ENCODE measurements at regions not wholly inside any gene's neighbourhood (a gene's known extent, or its start where the extent isn't known, plus 50 kb on each side); places are given as distances from the start of the nearest gene placed in this dataset.

- WGBS (ENCODE audit: insufficient coverage, insufficient replicate concordance, low lambda C conversion rate, missing lambda C conversion rate) = 28% methylated on average over 5 of the region's 5 CpGs
- no peak overlapping the region for H3K4me2 ChIP-seq (ENCODE audit: control insufficient read depth, insufficient read depth)
- no peaks in the 10 kb centered on the region for H4K20me1 ChIP-seq (ENCODE audit: control insufficient read depth, insufficient read depth)
- DNase-seq (ENCODE audit: low read depth, low spot score) = no peak
- TF ChIP-seq CBX5 (IDR thresholded peaks at IDR 0.05; ENCODE audit: low read depth) (no peak), FOS (IDR thresholded peaks at IDR 0.05; ENCODE audit: borderline replicate concordance, extremely low read depth, insufficient read length) (no peak), MEF2B (IDR thresholded peaks at IDR 0.05; ENCODE audit: partially characterized antibody, poor library complexity, severe bottlenecking) (no peak), TAF1 (IDR thresholded peaks at IDR 0.05; ENCODE audit: borderline replicate concordance, low read depth, low read length) (no peak), SMC3 (IDR thresholded peaks at IDR 0.05; ENCODE audit: borderline replicate concordance, low read length) (no peak), CREM (IDR thresholded peaks at IDR 0.05; ENCODE audit: low read depth) (no peak), CREB1 (IDR thresholded peaks at IDR 0.05; ENCODE audit: low read depth) (no peak), FOXM1 (IDR thresholded peaks at IDR 0.05; ENCODE audit: low read depth, low read length) (no peak), NR2C2 (IDR thresholded peaks at IDR 0.05; ENCODE audit: borderline replicate concordance, control insufficient read depth, insufficient read length, low read depth) (no peak), ZBTB33 (IDR thresholded peaks at IDR 0.05) (no peak), CEBPB (IDR thresholded peaks at IDR 0.05; ENCODE audit: borderline replicate concordance in 1 of 2, low read depth in 2 of 2, low read length in 2 of 2) (no peak), YY1 (IDR thresholded peaks at IDR 0.05; ENCODE audit: low read depth, low read length) (no peak), KDM1A (IDR thresholded peaks at IDR 0.05; ENCODE audit: borderline replicate concordance) (no peak)
- TF ChIP-seq, protein P1, sequence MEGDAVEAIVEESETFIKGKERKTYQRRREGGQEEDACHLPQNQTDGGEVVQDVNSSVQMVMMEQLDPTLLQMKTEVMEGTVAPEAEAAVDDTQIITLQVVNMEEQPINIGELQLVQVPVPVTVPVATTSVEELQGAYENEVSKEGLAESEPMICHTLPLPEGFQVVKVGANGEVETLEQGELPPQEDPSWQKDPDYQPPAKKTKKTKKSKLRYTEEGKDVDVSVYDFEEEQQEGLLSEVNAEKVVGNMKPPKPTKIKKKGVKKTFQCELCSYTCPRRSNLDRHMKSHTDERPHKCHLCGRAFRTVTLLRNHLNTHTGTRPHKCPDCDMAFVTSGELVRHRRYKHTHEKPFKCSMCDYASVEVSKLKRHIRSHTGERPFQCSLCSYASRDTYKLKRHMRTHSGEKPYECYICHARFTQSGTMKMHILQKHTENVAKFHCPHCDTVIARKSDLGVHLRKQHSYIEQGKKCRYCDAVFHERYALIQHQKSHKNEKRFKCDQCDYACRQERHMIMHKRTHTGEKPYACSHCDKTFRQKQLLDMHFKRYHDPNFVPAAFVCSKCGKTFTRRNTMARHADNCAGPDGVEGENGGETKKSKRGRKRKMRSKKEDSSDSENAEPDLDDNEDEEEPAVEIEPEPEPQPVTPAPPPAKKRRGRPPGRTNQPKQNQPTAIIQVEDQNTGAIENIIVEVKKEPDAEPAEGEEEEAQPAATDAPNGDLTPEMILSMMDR (IDR thresholded peaks at IDR 0.05 in 2 of 3, conservative IDR thresholded peaks at IDR 0.05 in 1 of 3; ENCODE audit: control insufficient read depth in 2 of 3, extremely low read depth in 1 of 3, insufficient read depth in 1 of 3, low read depth in 3 of 3, low read length in 3 of 3) = no peak
- no peak for FAIRE-seq
- peaks cover 0 to 2% of the 10 kb centered on the region in 2 experiments; a peak in 2 of 4 replicates for H3K27me3 ChIP-seq (replicated peaks in 1 of 2; ENCODE audit: control insufficient read depth in 2 of 2, insufficient read depth in 2 of 2, low read length in 1 of 2)
- 0 out of 2 replicates have a peak, but pooled peaks cover 5% of the 10 kb centered on the region for H3K4me1 ChIP-seq (ENCODE audit: control insufficient read depth, insufficient read depth, low read length)
- no peaks in the 10 kb centered on the region for H3K79me2 ChIP-seq (ENCODE audit: control insufficient read depth, insufficient read depth, low read length)
- ChIA-PET RAD21 (ENCODE audit: unreplicated experiment) (interaction anchor here (0.8 to 1.8 kb wide), 2 partner anchors 354 to 366 kb away, joined by 3 to 7 read pairs; no protein-coding TSS in a partner anchor), POLR2A (no interaction called here), CTCF (interaction anchor here (0.7 to 1.8 kb wide), 4 partner anchors 9 to 355 kb away, joined by 3 to 7 read pairs (median 4); no protein-coding TSS in a partner anchor), SMC1A (ENCODE audit: uncharacterized antibody, unreplicated experiment) (no interaction called here)
- BruUV-seq (replicated peaks) = no TSS peak
- no peak overlapping the region for H2AFZ ChIP-seq (ENCODE audit: control insufficient read depth, low read depth, low read length)
- no peak for ATAC-seq
- no peak overlapping the region for H3K4me3 ChIP-seq
- no peak overlapping the region for H3K27ac ChIP-seq (ENCODE audit: control insufficient read depth, insufficient read depth)
- intact Hi-C loops (cut with micrococcal nuclease; ENCODE audit: unreplicated experiment) (no loop called here), in situ Hi-C loops (cut with MboI) (loop anchor here (10.0 kb wide), 1 partner anchor 427 kb away; the partner anchor contains the start of gene CENPS)
- no peak overlapping the region for H3K9ac ChIP-seq (ENCODE audit: control insufficient read depth, insufficient read depth, low read length)
- H3K36me3 ChIP-seq (ENCODE audit: control insufficient read depth in 2 of 2, insufficient read depth in 2 of 2, low read length in 1 of 2) = no peaks in the 10 kb centered on the region
- H3K9me3 ChIP-seq (replicated peaks; ENCODE audit: control insufficient read depth, insufficient read depth, low read length) = no peaks in the 10 kb centered on the region
Measured at GRCh38 chr1:10861822-10862221, 65.4 kb upstream of the CASZ1 start.

Measured in GM12878 (cell line).